ENCODE measurements at regions not wholly inside any gene's neighbourhood (a gene's known extent, or its start where the extent isn't known, plus 50 kb on each side); places are given as distances from the start of the nearest gene placed in this dataset.

DNA sequence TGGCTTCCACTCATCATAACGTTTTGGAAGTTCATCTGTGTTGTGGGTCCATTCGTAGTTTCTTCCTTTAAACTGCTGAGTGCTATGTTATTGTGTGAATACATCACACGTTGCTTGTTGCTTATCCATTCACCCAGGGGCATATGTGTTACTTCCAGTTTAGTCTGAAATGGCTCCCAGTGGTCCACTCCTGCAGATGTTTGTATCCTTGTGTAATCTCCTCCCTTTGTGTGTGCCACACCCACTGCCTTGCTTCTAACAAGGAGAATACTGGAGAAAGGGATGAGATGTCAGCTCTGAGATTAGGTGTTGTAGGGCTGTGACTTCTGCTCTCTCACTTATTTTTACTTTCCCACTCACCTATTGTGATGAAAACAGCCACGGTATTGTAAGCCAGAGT, 239.1 kb upstream of the HABP2 start:
- DNase-seq (ENCODE audit: extremely low read depth in 1 of 11, low read depth in 9 of 11, low spot score in 4 of 11) = no peak

DNA sequence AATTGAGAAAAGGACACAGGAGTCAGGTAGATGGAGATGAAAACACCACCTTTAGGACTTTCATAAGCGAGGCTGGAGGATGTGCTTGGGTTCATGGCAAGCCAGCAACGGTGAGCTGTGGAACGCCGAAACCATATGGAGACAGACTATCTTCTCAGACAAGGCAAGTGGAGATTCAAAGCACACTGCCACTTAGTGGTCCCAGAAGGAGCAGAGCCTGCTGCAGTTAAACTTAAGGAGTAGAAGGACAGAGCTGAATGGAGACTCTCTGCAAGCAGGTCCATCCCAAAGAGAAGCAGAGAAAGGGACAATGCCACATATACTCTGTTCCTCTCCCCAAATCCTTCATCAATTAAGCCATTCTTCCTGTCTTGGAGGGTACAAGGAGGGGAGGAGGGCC, 236.3 kb upstream of the HABP2 start:
- DNase-seq (ENCODE audit: extremely low read depth in 1 of 11, low read depth in 9 of 11, low spot score in 4 of 11) = no peak

- DNase-seq (ENCODE audit: extremely low read depth in 1 of 11, low read depth in 9 of 11, low spot score in 4 of 11) = no peak
These were observed 235.4 kb upstream of the HABP2 start for GRCh38 chr10:113317489-113317888.

GRCh38 chr10:113319479-113319878, 233.4 kb upstream of the HABP2 start:
- DNase-seq (ENCODE audit: extremely low read depth in 1 of 11, low read depth in 9 of 11, low spot score in 4 of 11) = no peak

- no peak for DNase-seq (ENCODE audit: extremely low read depth in 1 of 11, low read depth in 9 of 11, low spot score in 4 of 11)
These were observed 232.6 kb upstream of the HABP2 start for GRCh38 chr10:113320211-113320610.

GRCh38 chr10:113320987-113321386, 231.9 kb upstream of the HABP2 start:
- DNase-seq (ENCODE audit: extremely low read depth in 1 of 11, low read depth in 9 of 11, low spot score in 4 of 11) = no peak

DNA sequence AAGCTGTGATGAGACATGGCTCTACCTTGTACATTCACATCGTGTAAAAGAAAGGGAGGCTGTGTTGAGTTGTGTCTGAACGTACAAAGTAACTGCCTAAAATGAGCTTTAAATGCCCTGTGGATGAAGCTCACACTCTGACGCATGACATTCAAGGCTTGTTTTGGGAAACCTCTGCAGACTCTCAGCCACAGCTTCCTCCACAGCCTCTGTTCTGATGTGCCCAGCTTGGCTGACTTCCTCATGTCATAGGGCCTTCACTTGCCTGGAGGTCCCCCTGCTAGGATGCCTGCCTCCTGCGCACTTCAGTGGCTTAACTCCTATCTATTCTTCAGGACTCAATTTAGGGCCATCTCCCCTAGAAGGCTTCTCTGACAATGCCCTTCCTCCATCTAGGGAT, 230.0 kb upstream of the HABP2 start:
- no peak for DNase-seq (ENCODE audit: extremely low read depth in 1 of 11, low read depth in 9 of 11, low spot score in 4 of 11)

DNA sequence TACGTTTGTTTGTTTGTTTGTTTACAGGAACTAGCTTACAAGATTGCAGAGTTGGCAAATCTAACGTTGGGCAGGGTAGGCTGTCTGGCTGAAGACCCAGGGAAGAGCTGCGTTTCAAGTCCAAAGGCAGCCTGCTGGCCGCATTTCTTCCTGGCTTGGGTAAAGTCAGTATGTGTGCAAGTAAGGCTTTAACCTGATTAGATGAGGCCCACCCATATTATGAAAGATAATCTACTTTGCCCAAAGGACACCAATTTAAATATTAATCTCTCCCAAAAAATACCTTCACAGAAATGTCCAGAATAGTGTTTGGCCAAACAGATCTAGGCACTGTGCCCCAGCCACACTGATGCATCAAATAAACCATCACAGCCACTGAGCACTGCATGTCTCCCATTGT, 228.9 kb upstream of the HABP2 start:
- no peak for DNase-seq (ENCODE audit: extremely low read depth in 1 of 11, low read depth in 9 of 11, low spot score in 4 of 11)

DNA sequence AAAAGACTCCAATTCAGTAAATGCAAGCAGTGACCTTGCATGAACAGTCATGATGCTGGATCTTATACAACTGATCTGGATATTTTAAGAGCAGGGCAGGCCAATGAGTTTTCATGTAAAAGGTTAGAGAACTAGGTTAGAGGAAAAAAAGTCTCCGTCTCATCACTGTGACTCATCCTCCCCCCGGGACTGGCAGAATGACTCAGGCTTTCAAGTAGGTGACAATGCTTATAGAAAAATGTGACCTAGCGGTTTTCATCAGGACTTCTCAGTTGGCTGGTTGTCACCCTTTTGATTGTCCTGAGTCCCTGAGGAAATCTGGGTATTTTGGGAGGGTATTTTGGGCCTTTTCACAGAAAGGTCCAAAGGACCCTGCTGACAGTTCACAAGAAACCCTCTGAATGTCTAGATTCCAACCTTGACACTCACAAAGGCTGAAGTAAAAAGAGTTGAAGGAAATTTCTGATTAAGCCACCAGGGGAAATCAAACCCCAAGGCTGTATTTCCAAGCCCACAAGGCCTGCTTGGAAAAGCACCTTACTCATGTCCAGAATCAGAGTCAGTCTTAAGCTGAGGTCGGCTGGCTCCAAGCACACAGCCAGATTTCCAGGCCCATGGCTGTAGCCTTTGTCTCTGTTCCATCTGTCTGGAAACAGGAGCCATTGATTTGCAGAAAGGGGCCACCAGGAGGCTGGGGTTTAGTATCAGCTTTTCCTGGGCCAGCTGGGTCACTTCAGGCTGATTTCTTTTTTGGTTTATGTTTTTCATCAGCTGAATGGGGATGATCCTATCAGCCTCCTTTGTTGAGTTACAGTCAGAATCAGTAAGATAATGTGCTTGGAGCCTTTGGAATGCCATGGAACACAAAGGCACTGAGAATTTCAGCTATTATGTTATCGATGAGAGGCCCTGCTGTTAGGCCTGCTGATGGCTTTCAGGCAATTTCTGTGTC, 226.4 kb upstream of the HABP2 start:
- no peak for DNase-seq (ENCODE audit: extremely low read depth in 1 of 11, low read depth in 9 of 11, low spot score in 4 of 11)

DNA sequence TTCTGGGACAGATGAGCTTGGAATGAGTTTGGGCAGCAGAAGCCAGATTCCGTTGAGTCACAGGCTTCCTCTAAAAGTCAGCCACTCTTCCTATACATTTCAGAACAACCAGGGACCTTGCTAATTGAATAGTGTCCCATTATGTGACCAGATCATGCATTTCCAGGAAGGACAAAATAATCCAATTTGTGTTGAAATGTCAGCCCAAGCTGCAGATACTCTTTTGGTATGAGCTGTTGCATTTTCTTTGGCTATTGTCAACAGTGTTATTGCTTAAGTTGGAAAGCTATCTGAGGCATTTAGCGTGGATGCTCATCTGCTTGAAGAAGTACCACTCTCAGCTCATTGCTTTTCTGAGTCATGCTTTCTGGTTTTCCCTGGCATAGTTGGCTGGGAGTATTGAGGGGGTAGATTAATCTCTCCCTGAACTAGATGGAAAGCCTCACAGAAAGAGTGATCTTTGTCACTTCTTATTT, 223.7 kb upstream of the HABP2 start:
- no peak for DNase-seq (ENCODE audit: extremely low read depth in 1 of 11, low read depth in 9 of 11, low spot score in 4 of 11)

- DNase-seq (ENCODE audit: extremely low read depth in 1 of 11, low read depth in 9 of 11, low spot score in 4 of 11) = no peak
These were observed 220.9 kb upstream of the HABP2 start for GRCh38 chr10:113331961-113332360.

DNA sequence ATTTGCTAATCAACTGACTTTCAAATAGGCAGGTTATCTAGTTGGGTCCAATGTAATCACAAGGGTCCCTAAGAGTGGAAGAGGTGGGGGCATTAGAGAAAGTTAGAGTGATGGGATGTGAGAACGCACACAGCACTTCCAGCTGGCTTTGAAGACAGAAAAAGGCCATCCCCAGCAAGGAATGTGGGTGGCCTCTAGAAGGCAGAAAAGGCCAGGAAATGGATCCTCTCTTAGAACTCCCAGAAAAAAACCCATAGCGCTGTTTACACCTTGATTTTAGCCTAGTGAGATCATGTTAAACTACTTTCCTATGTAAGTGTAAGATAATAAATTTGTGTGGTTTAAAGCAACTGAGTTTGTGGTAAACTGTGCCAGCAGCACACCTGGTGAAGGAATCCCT, 219.5 kb upstream of the HABP2 start:
- no peak for DNase-seq (ENCODE audit: extremely low read depth in 1 of 11, low read depth in 9 of 11, low spot score in 4 of 11)

DNA sequence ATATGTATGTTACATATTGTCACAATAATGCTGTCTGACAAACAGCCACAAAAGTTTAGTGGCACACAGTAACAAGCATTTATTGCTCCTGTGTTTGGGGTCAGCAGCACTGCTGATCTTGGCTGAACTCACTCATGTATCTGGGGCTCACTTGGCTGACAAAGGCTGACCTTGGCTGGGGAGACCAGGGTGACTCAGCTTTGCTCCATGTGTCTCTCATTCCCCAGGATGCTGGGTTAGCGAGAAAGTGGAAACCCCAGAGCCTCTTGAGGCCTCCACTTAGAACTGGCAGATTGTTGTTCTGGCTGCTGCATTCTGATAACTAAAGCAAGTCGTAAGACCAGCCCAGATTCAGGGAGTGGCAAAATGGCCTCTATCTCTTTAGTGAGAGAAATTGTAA, 217.3 kb upstream of the HABP2 start:
- no peak for DNase-seq (ENCODE audit: extremely low read depth in 1 of 11, low read depth in 9 of 11, low spot score in 4 of 11)

DNA sequence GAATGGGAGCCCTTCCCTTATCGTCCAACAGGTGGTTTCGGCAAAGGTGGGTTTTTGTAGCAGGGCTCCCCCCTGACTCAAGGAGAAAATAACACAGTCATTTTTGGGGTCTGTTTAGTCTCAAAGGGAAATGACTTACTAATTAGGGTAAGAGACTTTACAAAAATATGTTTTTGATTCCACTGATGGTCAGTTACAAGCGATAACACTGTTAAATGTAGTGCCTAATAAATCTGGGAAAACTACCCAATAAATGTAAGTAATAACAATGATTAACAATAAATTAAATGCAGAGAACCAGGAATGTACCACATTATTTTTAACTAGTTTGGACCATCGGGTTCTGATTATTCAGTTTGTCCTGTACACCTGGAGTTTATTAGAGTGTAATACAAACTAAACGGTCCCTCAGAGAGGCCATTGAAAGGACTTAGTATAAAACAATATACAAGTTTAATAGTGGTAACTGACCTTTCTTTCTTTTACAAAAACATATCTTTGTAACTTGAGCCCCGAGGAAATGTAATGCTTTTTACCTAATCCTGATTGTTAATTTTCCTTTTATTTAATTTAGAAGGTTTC, 216.2 kb upstream of the HABP2 start:
- DNase-seq (ENCODE audit: extremely low read depth in 1 of 11, low read depth in 9 of 11, low spot score in 4 of 11) = no peak

DNA sequence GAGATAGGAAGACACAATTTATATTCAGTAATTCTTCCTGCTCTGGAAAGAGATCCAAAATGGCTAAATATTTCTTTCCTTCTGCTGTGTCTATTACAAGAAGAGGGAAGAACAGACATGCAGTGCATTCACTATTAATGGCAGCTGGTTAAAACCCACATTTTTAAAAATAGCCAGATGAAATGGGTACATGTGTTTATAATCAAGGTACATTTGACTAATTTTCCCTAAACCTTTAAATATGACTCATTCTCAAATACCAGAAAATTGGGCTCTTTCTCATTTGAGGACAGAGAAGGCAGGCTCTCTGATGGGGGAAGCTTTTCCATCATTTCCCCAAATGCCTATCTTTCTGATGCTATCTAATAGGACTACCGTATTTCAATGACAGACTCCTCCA, 215.7 kb upstream of the HABP2 start:
- no peak for DNase-seq (ENCODE audit: extremely low read depth in 1 of 11, low read depth in 9 of 11, low spot score in 4 of 11)

- DNase-seq (ENCODE audit: extremely low read depth in 1 of 11, low read depth in 9 of 11, low spot score in 4 of 11) = no peak
These were observed 213.7 kb upstream of the HABP2 start for GRCh38 chr10:113339121-113339520.

- no peak for DNase-seq (ENCODE audit: extremely low read depth in 1 of 11, low read depth in 9 of 11, low spot score in 4 of 11)
These were observed 212.6 kb upstream of the HABP2 start for GRCh38 chr10:113340282-113340681.

DNA sequence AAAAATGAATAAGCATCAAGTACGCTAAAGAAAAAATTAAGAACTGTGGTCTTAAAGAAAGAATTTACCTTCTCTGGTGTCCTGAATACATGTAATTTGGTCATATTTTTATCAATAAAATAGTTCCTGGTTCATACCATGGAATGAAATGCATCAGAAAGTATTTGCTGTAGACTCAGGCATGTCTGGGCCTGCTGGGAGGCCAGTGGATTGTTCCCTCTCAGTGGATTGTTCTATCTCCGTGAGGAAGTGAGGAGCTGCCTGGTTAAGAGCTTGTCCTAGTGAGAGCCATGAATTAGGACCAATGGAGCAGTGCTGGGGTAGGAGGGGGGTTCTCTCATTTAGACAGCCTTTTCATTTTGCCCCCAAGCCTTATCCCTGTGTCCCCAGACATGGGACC, 211.7 kb upstream of the HABP2 start:
- DNase-seq (ENCODE audit: extremely low read depth in 1 of 11, low read depth in 9 of 11, low spot score in 4 of 11) = no peak

GRCh38 chr10:113345826-113346624, 206.8 kb upstream of the HABP2 start:
- DNase-seq (ENCODE audit: extremely low read depth in 1 of 11, low read depth in 9 of 11, low spot score in 4 of 11) = no peak

DNA sequence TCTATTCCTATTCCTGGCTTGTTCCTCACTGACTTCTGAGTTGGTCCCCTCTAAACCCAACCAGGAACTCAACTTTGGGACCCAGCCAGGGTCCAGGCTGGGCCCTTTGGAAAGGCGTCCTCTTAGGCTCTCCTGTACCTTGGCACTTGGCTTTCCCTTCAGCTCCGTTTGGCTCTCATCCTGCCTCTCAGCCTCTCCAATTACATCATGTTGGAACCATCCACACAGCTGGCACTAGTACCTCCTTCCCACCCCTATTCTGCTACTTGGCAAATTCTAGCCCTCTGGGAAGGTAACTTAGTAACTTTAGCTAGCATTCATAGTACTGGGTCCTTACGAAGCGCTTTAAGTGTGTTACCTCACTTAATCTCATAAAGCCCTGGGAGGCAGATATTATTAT, 205.3 kb upstream of the HABP2 start:
- no peak for DNase-seq (ENCODE audit: extremely low read depth in 1 of 11, low read depth in 9 of 11, low spot score in 4 of 11)
